Mesendoderm (in vitro differentiated cells): ENCODE measurements at regions not wholly inside any gene's neighbourhood (a gene's known extent, or its start where the extent isn't known, plus 50 kb on each side); places are given as distances from the start of the nearest gene placed in this dataset.

Experiments used
- DNase-seq: peaks from one replicate; pipeline ENCODE4 v3.0.0; 2013
- H2AK5ac ChIP-seq: 2 replicates; pipeline ENCODE4 v1.6.1; 2013; ENCODE audit warnings: low read length, inconsistent platforms
- H2BK120ac ChIP-seq: 2 replicates; pipeline ENCODE4 v1.6.1; 2013; ENCODE audit warnings: low read depth, mild to moderate bottlenecking, low read length, moderate library complexity, mixed read lengths
- H2BK15ac ChIP-seq: replicated peaks from 2 replicates; pipeline ENCODE4 v1.6.1; 2013; ENCODE audit warnings: low read depth, mild to moderate bottlenecking, moderate library complexity
- H2BK5ac ChIP-seq: 2 replicates; pipeline ENCODE4 v1.6.1; 2013; ENCODE audit warnings: low read length, inconsistent platforms
- H3K18ac ChIP-seq: 2 replicates; pipeline ENCODE4 v1.6.1; 2013; ENCODE audit warnings: mild to moderate bottlenecking, low read length, mixed read lengths
- H3K23ac ChIP-seq: one replicate; pipeline ENCODE4 v1.6.1; 2013; ENCODE audit warnings: low read length
- H3K27ac ChIP-seq: 2 replicates; pipeline ENCODE4 v1.5.1; 2013; ENCODE audit warnings: low read depth, mild to moderate bottlenecking, inconsistent platforms, low read length, moderate library complexity
- H3K27me3 ChIP-seq: 2 replicates; pipeline ENCODE4 v1.6.1; 2013; ENCODE audit warnings: low read length, control low read depth, mild to moderate bottlenecking, inconsistent platforms; ENCODE audit not compliant: insufficient read depth, poor library complexity
- H3K36me3 ChIP-seq: 2 replicates; pipeline ENCODE4 v1.6.1; 2013; ENCODE audit warnings: low read length, inconsistent platforms; ENCODE audit not compliant: control insufficient read depth, insufficient read depth
- H3K4ac ChIP-seq: one replicate; pipeline ENCODE4 v1.6.1; 2013; ENCODE audit warnings: low read depth, mild to moderate bottlenecking, low read length, moderate library complexity
- H3K4me1 ChIP-seq: 2 replicates; pipeline ENCODE4 v1.6.1; 2013; ENCODE audit warnings: low read depth, low read length, inconsistent platforms; ENCODE audit not compliant: control insufficient read depth
- H3K4me2 ChIP-seq: 2 replicates; pipeline ENCODE4 v1.6.1; 2013; ENCODE audit warnings: low read length
- H3K4me3 ChIP-seq: 2 replicates; pipeline ENCODE4 v1.5.1; 2013; ENCODE audit warnings: mild to moderate bottlenecking, low read length
- H3K56ac ChIP-seq: one replicate; pipeline ENCODE4 v1.6.1; 2013; ENCODE audit warnings: low read length
- H3K79me1 ChIP-seq: 2 replicates; pipeline ENCODE4 v1.6.1; 2013; ENCODE audit warnings: low read length, inconsistent platforms
- H3K79me2 ChIP-seq: 2 replicates; pipeline ENCODE4 v1.6.1; 2013; ENCODE audit warnings: mild to moderate bottlenecking, low read length; ENCODE audit not compliant: control insufficient read depth, insufficient read depth
- H3K9ac ChIP-seq: 2 replicates; pipeline ENCODE4 v1.6.1; 2013; ENCODE audit warnings: low read length, inconsistent platforms
- H4K5ac ChIP-seq: one replicate; pipeline ENCODE4 v1.6.1; 2013; ENCODE audit warnings: low read length
- H4K8ac ChIP-seq: one replicate; pipeline ENCODE4 v1.6.1; 2013; ENCODE audit warnings: low read depth, mild to moderate bottlenecking, control low read depth, low read length, moderate library complexity
- WGBS: extraction: QIAGEN DNeasy Blood & Tissue Kit; methylation state at CpG from one replicate; pipeline ENCODE4 v1.1.7; 2013; ENCODE audit warnings: low lambda C conversion rate, missing lambda C conversion rate; ENCODE audit not compliant: insufficient coverage; ENCODE audit errors: extremely low coverage; 5-methylcytosine and 5-hydroxymethylcytosine counted together

GRCh38 chr4:123546573-123547060 is 150.0 kb downstream of the SPRY1 start:
- Histone ChIP-seq H3K18ac (peak overlapping the region; percentile 77), H2BK120ac (no peak overlapping the region), H2AK5ac (no peak overlapping the region), H3K27ac (no peak overlapping the region), H4K5ac (peak overlapping the region; percentile 17), H3K4me3 (no peak overlapping the region), H3K79me1 (no peaks in the 10 kb centered on the region), H3K56ac (peak overlapping the region; percentile 83), H2BK15ac (no peak overlapping the region), H3K9ac (peak overlapping the region; percentile 5), H4K8ac (no peak overlapping the region), H3K36me3 (no peaks in the 10 kb centered on the region), H3K23ac (no peak overlapping the region), H3K79me2 (no peaks in the 10 kb centered on the region), H3K4ac (no peak overlapping the region), H3K4me2 (no peak overlapping the region), H2BK5ac (no peak overlapping the region), H3K27me3 (no peaks in the 10 kb centered on the region), H3K4me1 (peaks cover 15% of the 10 kb centered on the region)
- no CpG with 5 or more reads among the region's 9 CpGs for WGBS
- peak; percentile 13 for DNase-seq

GRCh38 chr4:123547216-123548165 is 150.9 kb downstream of the SPRY1 start:
- no peak overlapping the region for H2BK120ac ChIP-seq

GRCh38 chr4:123553279-123553678 is 156.7 kb downstream of the SPRY1 start:
- no peak overlapping the region for H3K4me2 ChIP-seq
- H4K5ac ChIP-seq = no peak overlapping the region
- no peak overlapping the region for H4K8ac ChIP-seq
- peak overlapping the region; percentile 9 for H3K27ac ChIP-seq
- no peaks in the 10 kb centered on the region for H3K4me1 ChIP-seq
- H2BK5ac ChIP-seq = no peak overlapping the region
- H3K18ac ChIP-seq = no peak overlapping the region
- WGBS = no CpG with 5 or more reads among the region's 4 CpGs
- H3K23ac ChIP-seq = no peak overlapping the region
- no peak overlapping the region for H3K4ac ChIP-seq
- no peak overlapping the region for H3K4me3 ChIP-seq
- H3K9ac ChIP-seq = no peak overlapping the region
- H3K79me2 ChIP-seq = no peaks in the 10 kb centered on the region
- H2BK15ac ChIP-seq = no peak overlapping the region
- H3K79me1 ChIP-seq = no peaks in the 10 kb centered on the region
- DNase-seq = no peak
- no peak overlapping the region for H2AK5ac ChIP-seq
- peak overlapping the region; percentile 1 for H3K56ac ChIP-seq
- no peaks in the 10 kb centered on the region for H3K27me3 ChIP-seq
- H2BK120ac ChIP-seq = no peak overlapping the region
- no peaks in the 10 kb centered on the region for H3K36me3 ChIP-seq

More at GRCh38 chr4:123547216-123548165, 150.9 kb downstream of the SPRY1 start:
- Histone ChIP-seq H4K8ac (peak overlapping the region; percentile 87), H2BK5ac (peak overlapping the region; percentile 47), H3K18ac (peak overlapping the region; percentile 77), H2AK5ac (no peak overlapping the region), H3K56ac (peak overlapping the region; percentile 83), H3K23ac (no peak overlapping the region), H3K27ac (no peak overlapping the region), H3K9ac (peak overlapping the region; percentile 70), H3K27me3 (no peaks in the 10 kb centered on the region), H3K79me1 (no peaks in the 10 kb centered on the region), H3K4me1 (peaks cover 15% of the 10 kb centered on the region), H3K4me2 (peak overlapping the region; percentile 53), H2BK15ac (no peak overlapping the region), H3K79me2 (no peaks in the 10 kb centered on the region), H4K5ac (peak overlapping the region; percentile 74), H3K4me3 (no peak overlapping the region), H3K36me3 (no peaks in the 10 kb centered on the region), H3K4ac (no peak overlapping the region)
- peak; percentile 85 for DNase-seq
- WGBS = no CpG with 5 or more reads among the region's 26 CpGs

GRCh38 chr4:123553733-123554637 is 157.4 kb downstream of the SPRY1 start:
- no peak overlapping the region for H3K4me3 ChIP-seq
- H4K5ac ChIP-seq = no peak overlapping the region
- H3K27ac ChIP-seq = peak overlapping the region; percentile 9
- no peak overlapping the region for H3K4me2 ChIP-seq
- H3K27me3 ChIP-seq = no peaks in the 10 kb centered on the region
- no peak overlapping the region for H2BK120ac ChIP-seq
- no peaks in the 10 kb centered on the region for H3K79me1 ChIP-seq
- no peak overlapping the region for H3K56ac ChIP-seq
- no peaks in the 10 kb centered on the region for H3K36me3 ChIP-seq
- no peaks in the 10 kb centered on the region for H3K4me1 ChIP-seq
- H3K23ac ChIP-seq = no peak overlapping the region
- no peak overlapping the region for H2AK5ac ChIP-seq
- H2BK15ac ChIP-seq = no peak overlapping the region
- H3K4ac ChIP-seq = no peak overlapping the region
- no CpG with 5 or more reads among the region's 3 CpGs for WGBS
- H2BK5ac ChIP-seq = no peak overlapping the region
- H3K9ac ChIP-seq = no peak overlapping the region
- H4K8ac ChIP-seq = no peak overlapping the region
- H3K79me2 ChIP-seq = no peaks in the 10 kb centered on the region
- peak; percentile 83 for DNase-seq
- H3K18ac ChIP-seq = no peak overlapping the region

GRCh38 chr4:123554801-123555232 is 158.2 kb downstream of the SPRY1 start:
- H3K4me1 ChIP-seq = no peaks in the 10 kb centered on the region
- H2BK5ac ChIP-seq = no peak overlapping the region
- H3K23ac ChIP-seq = no peak overlapping the region
- no peak overlapping the region for H3K4me3 ChIP-seq
- H3K18ac ChIP-seq = peak overlapping the region; percentile 85
- WGBS = no CpG with 5 or more reads among the region's 5 CpGs
- H3K36me3 ChIP-seq = no peaks in the 10 kb centered on the region
- no peak for DNase-seq
- H3K9ac ChIP-seq = no peak overlapping the region
- H3K79me1 ChIP-seq = no peaks in the 10 kb centered on the region
- no peak overlapping the region for H4K5ac ChIP-seq
- no peaks in the 10 kb centered on the region for H3K79me2 ChIP-seq
- H3K56ac ChIP-seq = no peak overlapping the region
- peak overlapping the region; percentile 74 for H2BK120ac ChIP-seq
- H3K27ac ChIP-seq = no peak overlapping the region
- peak overlapping the region; percentile 87 for H2BK15ac ChIP-seq
- no peak overlapping the region for H2AK5ac ChIP-seq
- no peaks in the 10 kb centered on the region for H3K27me3 ChIP-seq
- no peak overlapping the region for H3K4me2 ChIP-seq
- H4K8ac ChIP-seq = no peak overlapping the region
- no peak overlapping the region for H3K4ac ChIP-seq
